K562 (cell line): ENCODE measurements at regions not wholly inside any gene's neighbourhood (a gene's known extent, or its start where the extent isn't known, plus 50 kb on each side); places are given as distances from the start of the nearest gene placed in this dataset.

ENCODE experiments used
- ATAC-seq: fragments of 200-7000 bp; cut with Tn5 transposase; 3 replicates; pipeline ENCODE4 v1.9.1; 2020; ENCODE audit warnings: moderate library complexity
- BruUV-seq: library from RNA; stranded (reverse); fragments of 400-500 nt; replicated peaks from 2 replicates; lab custom pipeline; 2021; lab: Mats Ljungman, UMichigan
- CTCF ChIA-PET: fragments of 300-600 bp; formaldehyde crosslinking; extraction: SDS; loops from one replicate; lab custom pipeline; 2021; ENCODE audit warnings: low intra/inter-chr PET ratio; lab: Yijun Ruan, JAX
- POLR2A ChIA-PET: fragments of 300-600, 350-650 bp; sonication (Branson Sonifier 250); formaldehyde crosslinking; extraction: SDS; loops from one replicate; lab custom pipeline; 2021; ENCODE audit warnings: antibody characterized with exemption, inconsistent platforms; lab: Yijun Ruan, JAX
- DNase-seq, 4 experiments: peaks; one replicate each; pipeline versions ENCODE4 v3.0.0 to v3.0.0-alpha.2; 2011 to 2018; ENCODE audit warnings: low spot score in 3 of 4, mixed read lengths in 3 of 4; ENCODE audit errors: extremely low read depth in 1 of 4
- FAIRE-seq: peaks from 2 replicates; lab custom pipeline; 2011; peaks lifted over from hg19 to GRCh38; lab: Jason Lieb, UNC
- H2AFZ ChIP-seq: 2 replicates; pipeline ENCODE4 v1.6.0; 2011; ENCODE audit warnings: low read depth, low read length, control low read depth, inconsistent platforms
- H3K27ac ChIP-seq: fragments of 200-600 bp; 3 replicates; pipeline ENCODE4 v1.8.0; 2011; ENCODE audit warnings: low read depth, mild to moderate bottlenecking, control low read depth, inconsistent platforms, low read length, moderate library complexity, mixed read lengths; ENCODE audit errors: extremely low read depth
- H3K27me3 ChIP-seq, 2 experiments: fragments of 300-600 bp in 1 of 2; 2 replicates in 1 of 2; 3 replicates in 1 of 2; pipeline versions ENCODE4 v1.6.0 to v1.8.0; 2011; ENCODE audit warnings: inconsistent platforms in 2 of 2, low read length in 2 of 2, mild to moderate bottlenecking in 1 of 2, mixed read lengths in 1 of 2, moderate library complexity in 1 of 2; ENCODE audit not compliant: control insufficient read depth in 2 of 2, insufficient read depth in 2 of 2
- H3K36me3 ChIP-seq: fragments of 300-600 bp; 3 replicates; pipeline ENCODE4 v1.8.0; 2011; ENCODE audit warnings: mild to moderate bottlenecking, low read length, inconsistent platforms; ENCODE audit not compliant: control insufficient read depth, insufficient read depth
- H3K4me1 ChIP-seq, 2 experiments: fragments of 200-600 bp in 1 of 2; replicated peaks in 1 of 2; 2 replicates in 1 of 2; 3 replicates in 1 of 2; pipeline versions ENCODE4 v1.5.1 to v1.8.0; 2011; ENCODE audit warnings: inconsistent platforms in 2 of 2, low read length in 2 of 2, mild to moderate bottlenecking in 1 of 2, mixed read lengths in 1 of 2, moderate library complexity in 1 of 2; ENCODE audit not compliant: control insufficient read depth in 2 of 2, insufficient read depth in 2 of 2
- H3K4me2 ChIP-seq: 2 replicates; pipeline ENCODE4 v1.6.1; 2011; ENCODE audit warnings: low read length, control low read depth, inconsistent platforms, mixed read lengths; ENCODE audit not compliant: insufficient read depth
- H3K4me3 ChIP-seq: fragments of 200-600 bp; sonication (generic), shearing (Covaris generic); 2 replicates; pipeline ENCODE4 v1.5.1; 2016; ENCODE audit warnings: control low read depth, inconsistent platforms
- H3K79me2 ChIP-seq: fragments of 200-600 bp; 3 replicates; pipeline ENCODE4 v1.8.0; 2011; ENCODE audit warnings: low read length, inconsistent platforms; ENCODE audit not compliant: control insufficient read depth, insufficient read depth
- H3K9ac ChIP-seq, 2 experiments: 2 replicates each; pipeline versions ENCODE4 v1.6.0 to v1.6.1; 2011; ENCODE audit warnings: low read depth in 2 of 2, low read length in 2 of 2, control low read depth in 1 of 2, inconsistent platforms in 1 of 2, mild to moderate bottlenecking in 1 of 2, mixed read lengths in 1 of 2; ENCODE audit not compliant: insufficient read depth in 1 of 2
- H3K9me1 ChIP-seq: one replicate; pipeline ENCODE4 v1.6.0; 2011; ENCODE audit warnings: inconsistent platforms, mild to moderate bottlenecking, low read length, moderate library complexity; ENCODE audit not compliant: control insufficient read depth, insufficient read depth
- H3K9me3 ChIP-seq: replicated peaks from 2 replicates; pipeline ENCODE4 v1.5.1; 2011; ENCODE audit warnings: low read depth, low read length, inconsistent platforms; ENCODE audit not compliant: control insufficient read depth, insufficient read depth
- H4K20me1 ChIP-seq: replicated peaks from 2 replicates; pipeline ENCODE4 v1.6.1; 2011; ENCODE audit warnings: low read length, inconsistent platforms, mixed read lengths; ENCODE audit not compliant: control insufficient read depth, insufficient read depth
- ATF7 ChIP-seq: fragments of 450-650 bp; IDR thresholded peaks from 2 replicates; pipeline ENCODE4 v1.7.1; 2014; ENCODE audit warnings: mild to moderate bottlenecking, moderate library complexity
- C11orf30 ChIP-seq: fragments of 450-650 bp; IDR thresholded peaks from 2 replicates; pipeline ENCODE4 v1.6.1; 2016; ENCODE audit warnings: low read depth, mild to moderate bottlenecking
- DIDO1 ChIP-seq: fragments of 450-650 bp; IDR thresholded peaks from 2 replicates; pipeline ENCODE4 v1.6.1; 2016; ENCODE audit warnings: low read depth, missing biosample characterization, missing genetic modification characterization
- DPF2 ChIP-seq: fragments of 450-650 bp; IDR thresholded peaks from 2 replicates; pipeline ENCODE4 v1.6.1; 2016
- E2F8 ChIP-seq: fragments of 450-650 bp; IDR thresholded peaks from 2 replicates; pipeline ENCODE4 v1.7.1; 2018; ENCODE audit warnings: mild to moderate bottlenecking, low read depth; ENCODE audit not compliant: partially characterized antibody
- GTF2E2 ChIP-seq: fragments of 200-800 bp; sonication (Bioruptor generic); IDR thresholded peaks from 2 replicates; pipeline ENCODE4 v1.6.1; 2016; ENCODE audit warnings: missing genetic modification characterization, missing compliant biosample characterization
- HBP1 ChIP-seq: fragments of 450-650 bp; formaldehyde crosslinking; IDR thresholded peaks from 2 replicates; pipeline ENCODE4 v1.4.0; 2022; ENCODE audit warnings: missing genetic modification characterization
- NCOA1 ChIP-seq: fragments of 450-650 bp; IDR thresholded peaks from 2 replicates; pipeline ENCODE4 v1.6.1; 2016; ENCODE audit warnings: low read depth
- NFIC ChIP-seq: fragments of 450-650 bp; IDR thresholded peaks from 2 replicates; pipeline ENCODE4 v1.6.1; 2017; ENCODE audit warnings: mild to moderate bottlenecking, inconsistent platforms
- PCBP2 ChIP-seq: fragments of 200-400 bp; formaldehyde crosslinking; IDR thresholded peaks from 2 replicates; pipeline ENCODE4 v1.6.1; 2018; ENCODE audit warnings: low read length, low read depth, mild to moderate bottlenecking, moderate library complexity; ENCODE audit not compliant: poor library complexity, severe bottlenecking
- RAD21 ChIP-seq, 2 experiments: fragments of 250-450 bp in 1 of 2; fragments of 450-650 bp in 1 of 2; sonication (Bioruptor Pico) in 1 of 2; formaldehyde crosslinking in 1 of 2; IDR thresholded peaks in 1 of 2; conservative IDR thresholded peaks in 1 of 2; 2 replicates each; pipeline versions ENCODE4 v1.4.0 to v1.8.0; 2020 to 2022; ENCODE audit warnings: mild to moderate bottlenecking in 2 of 2, moderate library complexity in 1 of 2
- RBM34 ChIP-seq: fragments of 200-400 bp; formaldehyde crosslinking; IDR thresholded peaks from 2 replicates; pipeline ENCODE4 v1.6.1; 2018; ENCODE audit warnings: low read length, borderline replicate concordance; ENCODE audit not compliant: insufficient read depth
- SREBF2 ChIP-seq: sonication (generic); formaldehyde crosslinking; IDR thresholded peaks from 2 replicates; pipeline ENCODE4 v1.4.0; 2020; ENCODE audit warnings: mild to moderate bottlenecking, missing genetic modification reagents
- STAT5A ChIP-seq: IDR thresholded peaks from 2 replicates; pipeline ENCODE4 v1.6.1; 2012; ENCODE audit warnings: low read length, inconsistent platforms, borderline replicate concordance
- TRIM24 ChIP-seq, 2 experiments: fragments of 450-650 bp; IDR thresholded peaks; 2 replicates each; pipeline ENCODE4 v1.6.1; 2016
- ZNF518B ChIP-seq: fragments of 250-450 bp; sonication (Bioruptor Pico); IDR thresholded peaks from 2 replicates; pipeline ENCODE4 v1.5.0; 2021; ENCODE audit warnings: mild to moderate bottlenecking, moderate library complexity
- ZNF830 ChIP-seq: fragments of 250-450 bp; sonication (Bioruptor Pico); IDR thresholded peaks from 2 replicates; pipeline ENCODE4 v1.5.0; 2021; ENCODE audit warnings: mild to moderate bottlenecking
- WGBS: fragments of 100-300 bp; shearing (Covaris generic); methylation state at CpG from one replicate; pipeline ENCODE4 v1.1.6; 2016; ENCODE audit warnings: low coverage, mixed read lengths; ENCODE audit not compliant: insufficient coverage; ENCODE audit errors: missing lambda C conversion rate; 5-methylcytosine and 5-hydroxymethylcytosine counted together
- in situ Hi-C: fragments of 300-500 bp; cut with MboI; formaldehyde crosslinking; loops from 4 replicates; pipeline ENCODE4 v1.15.0; 2018; ENCODE audit warnings: inconsistent platforms, mixed read lengths
- intact Hi-C: fragments of 100-400 bp; cut with micrococcal nuclease; formaldehyde crosslinking; loops from 2 replicates; pipeline ENCODE4 v1.14.2; 2022

DNA sequence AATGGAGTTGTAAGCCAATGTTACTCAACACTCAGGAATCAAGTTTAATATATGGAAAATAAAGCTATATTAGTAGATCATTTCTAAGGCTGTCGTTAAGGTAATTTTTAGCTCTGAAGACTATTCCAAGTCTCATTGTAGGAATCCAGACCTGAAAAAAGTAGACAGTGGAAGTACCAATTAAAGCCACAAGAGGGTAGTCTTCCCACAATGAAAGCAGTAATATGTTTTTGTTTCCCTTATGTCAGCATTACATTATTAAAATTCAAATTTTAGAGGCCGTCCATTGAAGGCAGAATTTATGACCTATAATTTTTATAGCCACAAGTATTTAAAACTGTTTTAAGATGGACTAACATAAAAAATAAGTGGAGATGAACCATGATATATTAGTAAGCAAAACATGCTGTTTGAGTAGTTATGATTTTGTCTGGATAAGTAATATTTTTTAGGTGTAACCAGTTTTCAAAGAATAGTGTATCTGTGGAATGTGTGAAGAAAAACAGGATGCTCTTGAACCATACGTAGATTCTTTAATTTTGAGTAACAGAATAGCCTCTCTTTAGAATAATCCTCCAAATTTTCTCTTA lies 372.6 kb upstream of the TECRL start:
- no peaks in the 10 kb centered on the region for H4K20me1 ChIP-seq
- H3K4me3 ChIP-seq: no peak overlapping the region
- no peaks in the 10 kb centered on the region for H3K9me1 ChIP-seq
- H3K9ac ChIP-seq: no peak overlapping the region
- CTCF ChIA-PET: no interaction called here
- no peak overlapping the region for H2AFZ ChIP-seq
- no peaks in the 10 kb centered on the region for H3K27me3 ChIP-seq
- DNase-seq (peak in 3 of 4 experiments; percentile 7 to 19 (median 12)), FAIRE-seq (peak; percentile 42), ATAC-seq (no peak)
- no peak overlapping the region for H3K27ac ChIP-seq
- POLR2A ChIA-PET: no interaction called here
- no peaks in the 10 kb centered on the region for H3K79me2 ChIP-seq
- in situ Hi-C loops (no loop called here), intact Hi-C loops (no loop called here)
- H3K9me3 ChIP-seq: no peaks in the 10 kb centered on the region
- 0% methylated on average over 3 of the region's 3 CpGs for WGBS
- H3K4me1 ChIP-seq: no peaks in the 10 kb centered on the region
- no peak overlapping the region for H3K4me2 ChIP-seq
- no peaks in the 10 kb centered on the region for H3K36me3 ChIP-seq
- BruUV-seq: no TSS peak
- TF ChIP-seq TRIM24 (IDR thresholded peaks at IDR 0.05) (no peak), ZNF518B (CRISPR knock-in tag) (no peak), C11orf30 (peak; percentile 45; the same call in 1 of the 2 replicates), HBP1 (no peak), PCBP2 (no peak), ZNF830 (CRISPR knock-in tag) (no peak), ATF7 (no peak), RAD21 (CRISPR knock-in tag; conservative IDR thresholded peaks at IDR 0.05 in 1 of 2, IDR thresholded peaks at IDR 0.05 in 1 of 2) (peak; percentile 39 to 56), RBM34 (no peak), STAT5A (no peak), GTF2E2 (tag) (no peak), DIDO1 (tag) (no peak), E2F8 (no peak), NCOA1 (no peak), SREBF2 (CRISPR knock-in tag) (no peak), NFIC (no peak), DPF2 (no peak)
